H1 (cell line): ENCODE measurements at regions not wholly inside any gene's neighbourhood (a gene's known extent, or its start where the extent isn't known, plus 50 kb on each side); places are given as distances from the start of the nearest gene placed in this dataset.

Experiments used
- MAFK ChIP-seq: IDR thresholded peaks from 2 replicates; pipeline ENCODE4 v1.6.1; 2012; ENCODE audit warnings: low read depth, mild to moderate bottlenecking, improper control_type of control experiment, low read length
- RFX5 ChIP-seq: IDR thresholded peaks from 2 replicates; pipeline ENCODE4 v1.6.1; 2011; ENCODE audit warnings: low read depth, low read length, improper control_type of control experiment, borderline replicate concordance
- SP4 ChIP-seq: IDR thresholded peaks from 2 replicates; pipeline ENCODE4 v1.6.1; 2012; ENCODE audit warnings: low read length, inconsistent platforms
- SUZ12 ChIP-seq: fragments of 200-600 bp; sonication (generic); IDR thresholded peaks from 2 replicates; pipeline ENCODE4 v1.6.1; 2012; ENCODE audit warnings: mild to moderate bottlenecking, inconsistent platforms, low read length, moderate library complexity, mixed read lengths

DNA sequence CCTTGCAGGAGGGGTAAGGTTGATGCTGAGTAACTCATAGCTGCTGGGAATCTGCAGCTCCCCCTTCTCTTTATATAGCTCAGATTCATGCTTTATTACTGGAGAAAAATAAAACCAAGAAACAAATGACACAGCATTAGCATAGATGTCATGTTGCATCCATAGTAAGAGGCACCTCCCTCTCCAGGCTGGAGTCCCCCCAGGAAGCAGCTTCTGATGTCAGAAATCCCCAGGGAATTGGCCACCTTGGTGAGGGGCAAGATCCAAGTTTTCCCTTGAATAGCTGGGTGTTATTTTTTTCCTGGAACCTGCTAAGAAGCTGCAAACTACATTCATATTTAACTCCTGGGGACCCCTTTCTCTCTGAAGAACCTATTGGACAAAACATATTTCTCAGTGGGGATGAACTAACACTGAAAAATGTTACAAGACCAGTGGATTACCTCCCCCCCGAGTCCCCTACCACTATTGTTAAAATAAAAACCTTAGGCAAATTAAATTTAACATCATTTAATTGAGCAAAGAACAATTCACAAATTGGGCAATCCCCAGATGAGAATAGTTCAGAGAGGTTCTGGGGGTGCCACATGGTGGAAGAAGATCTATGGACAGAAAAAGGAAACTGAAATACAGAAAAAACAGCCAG is 163.7 kb upstream of the NAMPT start (continued):
- TF ChIP-seq SP4: no peak
- no peak for TF ChIP-seq MAFK
- TF ChIP-seq SUZ12: no peak
- TF ChIP-seq RFX5: no peak
